ENCODE measurements at regions not wholly inside any gene's neighbourhood (a gene's known extent, or its start where the extent isn't known, plus 50 kb on each side); places are given as distances from the start of the nearest gene placed in this dataset.

DNA sequence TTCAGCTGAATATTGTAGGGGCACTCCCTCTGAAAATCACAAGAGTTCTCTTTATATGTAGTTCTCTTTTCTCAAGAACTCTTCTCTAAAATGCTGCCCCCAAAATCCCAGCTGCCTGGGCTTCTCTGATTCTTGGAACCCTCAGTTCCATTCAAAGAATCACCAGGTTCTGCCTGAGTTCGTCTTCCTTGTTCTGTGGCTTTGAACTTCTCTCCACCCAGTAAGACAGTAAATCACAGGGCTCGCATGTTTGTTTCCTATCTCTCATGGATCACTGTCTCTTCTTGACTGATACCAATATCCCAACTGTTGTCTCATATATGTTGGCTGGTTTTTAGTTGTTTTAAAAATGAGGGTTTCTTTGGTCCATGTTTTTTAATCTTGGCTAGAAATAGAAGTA, 359.5 kb upstream of the CBLB start:
- no peak for DNase-seq
- peaks cover 0 to 7% of the 10 kb centered on the region in 2 experiments; a peak in 2 of 4 replicates for H3K4me1 ChIP-seq (ENCODE audit: control insufficient read depth in 1 of 2, insufficient read depth in 2 of 2, low read depth in 1 of 2, low read length in 1 of 2)
- no peaks in the 10 kb centered on the region for H3K9me2 ChIP-seq
- ChIA-PET CTCF (no interaction called here), POLR2A (no interaction called here)
- no peak overlapping the region for H3K9ac ChIP-seq
- H3K27me3 ChIP-seq (ENCODE audit: insufficient read depth): no peaks in the 10 kb centered on the region
- no peak overlapping the region for H3K27ac ChIP-seq (ENCODE audit: low read depth in 2 of 2, low read length in 1 of 2)
- H3K36me3 ChIP-seq (replicated peaks in 1 of 2; ENCODE audit: control insufficient read depth in 1 of 2, insufficient read depth in 2 of 2, low read length in 1 of 2): peaks cover 0 to 3% of the 10 kb centered on the region in 2 experiments
- no peak overlapping the region for H3K4me2 ChIP-seq
- no peaks in the 10 kb centered on the region; the same call in 1 of the 2 replicates for H3K9me3 ChIP-seq
- H3K79me2 ChIP-seq (ENCODE audit: insufficient read depth): no peaks in the 10 kb centered on the region
- 82% methylated on average over 2 of the region's 2 CpGs for WGBS (ENCODE audit: low lambda C conversion rate)
- no peak for TF ChIP-seq NFIC (IDR thresholded peaks at IDR 0.05; ENCODE audit: borderline replicate concordance)
- TF ChIP-seq SMC3 (IDR thresholded peaks at IDR 0.05; ENCODE audit: low read depth, low read length): no peak
- TF ChIP-seq ELF1 (IDR thresholded peaks at IDR 0.05): no peak
- no peak for TF ChIP-seq MEF2A (IDR thresholded peaks at IDR 0.05; ENCODE audit: borderline replicate concordance, low read depth)
- no peak for TF ChIP-seq JUND (IDR thresholded peaks at IDR 0.05)
- TF ChIP-seq EP300 (IDR thresholded peaks at IDR 0.05; ENCODE audit: borderline replicate concordance in 1 of 2, low read depth in 1 of 2, low read length in 1 of 2): no peak
- TF ChIP-seq TEAD4 (IDR thresholded peaks at IDR 0.05; ENCODE audit: borderline replicate concordance, insufficient read depth): no peak
- TF ChIP-seq, protein P1, sequence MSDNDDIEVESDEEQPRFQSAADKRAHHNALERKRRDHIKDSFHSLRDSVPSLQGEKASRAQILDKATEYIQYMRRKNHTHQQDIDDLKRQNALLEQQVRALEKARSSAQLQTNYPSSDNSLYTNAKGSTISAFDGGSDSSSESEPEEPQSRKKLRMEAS (IDR thresholded peaks at IDR 0.05; ENCODE audit: low read depth): no peak
- no peak for TF ChIP-seq FOXJ3 (CRISPR knock-in tag; IDR thresholded peaks at IDR 0.05)
- TF ChIP-seq MXI1 (IDR thresholded peaks at IDR 0.05; ENCODE audit: low read depth, low read length): no peak
- no peak for TF ChIP-seq GATA2 (CRISPR knock-in tag; IDR thresholded peaks at IDR 0.05)
- H4K20me1 ChIP-seq (ENCODE audit: insufficient read depth): no peaks in the 10 kb centered on the region
- 0 out of 2 replicates have a peak overlapping the region, but pooled peaks have one; percentile 38 for H2AFZ ChIP-seq (ENCODE audit: low read depth)
- H3F3A ChIP-seq (replicated peaks; ENCODE audit: insufficient read depth): peaks cover 9% of the 10 kb centered on the region
- H3K4me3 ChIP-seq (ENCODE audit: low read depth in 2 of 2, low read length in 1 of 2): no peak overlapping the region

DNA sequence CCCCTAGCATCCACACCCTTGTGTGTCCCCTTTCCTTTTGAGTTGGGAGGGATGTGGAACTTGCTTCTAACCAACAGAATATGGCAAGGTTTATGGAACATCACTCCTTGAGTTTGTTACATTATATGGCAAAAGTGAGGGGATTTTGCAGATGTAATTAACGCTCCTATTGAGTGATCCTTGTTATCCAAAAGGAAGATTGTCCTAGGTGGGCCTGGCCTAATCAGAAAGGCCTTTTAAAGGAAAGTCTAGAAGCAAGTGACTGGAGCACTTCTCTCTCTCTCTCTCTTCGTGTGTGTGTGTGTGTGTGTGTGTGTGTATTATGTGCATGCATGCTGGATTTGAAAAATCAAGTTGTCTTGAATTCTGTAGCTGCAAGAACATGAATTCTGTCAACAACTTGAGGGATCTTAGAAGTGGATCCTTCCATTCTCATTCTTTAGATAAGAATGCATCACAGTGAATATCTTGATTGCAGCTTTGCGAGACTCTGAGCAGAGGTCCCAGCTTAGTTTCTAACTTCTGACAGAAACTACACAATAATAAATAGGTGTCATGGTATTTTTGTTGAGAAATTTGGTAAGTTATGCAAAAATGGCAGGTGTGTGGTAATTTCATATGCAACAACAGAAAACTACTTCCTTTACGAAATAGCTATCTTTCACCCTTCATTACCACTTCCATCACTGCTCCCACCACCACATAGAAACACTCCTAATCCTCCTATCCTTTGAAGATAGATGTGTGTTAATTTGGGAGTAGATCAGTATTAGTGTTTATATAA, 360.9 kb upstream of the CBLB start:
- H3K4me2 ChIP-seq: no peak overlapping the region
- H3K36me3 ChIP-seq (replicated peaks in 1 of 2; ENCODE audit: control insufficient read depth in 1 of 2, insufficient read depth in 2 of 2, low read length in 1 of 2): peaks cover 0 to 3% of the 10 kb centered on the region in 2 experiments
- ChIA-PET POLR2A (no interaction called here), CTCF (no interaction called here)
- H3K4me3 ChIP-seq (ENCODE audit: low read depth in 2 of 2, low read length in 1 of 2): no peak overlapping the region
- peaks cover 9% of the 10 kb centered on the region for H3F3A ChIP-seq (replicated peaks; ENCODE audit: insufficient read depth)
- no peak for DNase-seq
- WGBS (ENCODE audit: low lambda C conversion rate): 94% methylated on average over 4 of the region's 4 CpGs
- no peak overlapping the region for H3K9ac ChIP-seq
- H4K20me1 ChIP-seq (ENCODE audit: insufficient read depth): no peaks in the 10 kb centered on the region
- no peaks in the 10 kb centered on the region; the same call in 1 of the 2 replicates for H3K9me3 ChIP-seq
- H3K79me2 ChIP-seq (ENCODE audit: insufficient read depth): no peaks in the 10 kb centered on the region
- 0 out of 2 replicates have a peak overlapping the region, but pooled peaks have one; percentile 64 for H2AFZ ChIP-seq (ENCODE audit: low read depth)
- no peaks in the 10 kb centered on the region for H3K9me2 ChIP-seq
- H3K4me1 ChIP-seq (ENCODE audit: control insufficient read depth in 1 of 2, insufficient read depth in 2 of 2, low read depth in 1 of 2, low read length in 1 of 2): peaks cover 0 to 8% of the 10 kb centered on the region in 2 experiments; a peak in 2 of 4 replicates
- no peaks in the 10 kb centered on the region for H3K27me3 ChIP-seq (ENCODE audit: insufficient read depth)
- no peak overlapping the region for H3K27ac ChIP-seq (ENCODE audit: low read depth in 2 of 2, low read length in 1 of 2)
- TF ChIP-seq EP300 (IDR thresholded peaks at IDR 0.05; ENCODE audit: borderline replicate concordance in 1 of 2, low read depth in 1 of 2, low read length in 1 of 2) (no peak), POLR2AphosphoS5 (IDR thresholded peaks at IDR 0.05; ENCODE audit: low read depth, low read length) (no peak), YY1 (IDR thresholded peaks at IDR 0.05; ENCODE audit: low read depth) (no peak), EZH2phosphoT487 (IDR thresholded peaks at IDR 0.05; ENCODE audit: borderline replicate concordance, low read depth) (no peak), RAD21 (IDR thresholded peaks at IDR 0.05; ENCODE audit: low read length) (no peak), FOXJ3 (CRISPR knock-in tag; IDR thresholded peaks at IDR 0.05) (no peak), NRF1 (IDR thresholded peaks at IDR 0.05; ENCODE audit: low read depth, low read length) (no peak), GATA2 (CRISPR knock-in tag; IDR thresholded peaks at IDR 0.05) (no peak), CHD2 (IDR thresholded peaks at IDR 0.05; ENCODE audit: low read length, partially characterized antibody) (no peak), SMC3 (IDR thresholded peaks at IDR 0.05; ENCODE audit: low read depth, low read length) (no peak), SIN3A (IDR thresholded peaks at IDR 0.05; ENCODE audit: borderline replicate concordance, low read depth, low read length) (no peak), FOSL2 (IDR thresholded peaks at IDR 0.05; ENCODE audit: borderline replicate concordance, low read depth) (no peak), MEF2A (IDR thresholded peaks at IDR 0.05; ENCODE audit: borderline replicate concordance, low read depth) (no peak)
- TF ChIP-seq, protein P2, sequence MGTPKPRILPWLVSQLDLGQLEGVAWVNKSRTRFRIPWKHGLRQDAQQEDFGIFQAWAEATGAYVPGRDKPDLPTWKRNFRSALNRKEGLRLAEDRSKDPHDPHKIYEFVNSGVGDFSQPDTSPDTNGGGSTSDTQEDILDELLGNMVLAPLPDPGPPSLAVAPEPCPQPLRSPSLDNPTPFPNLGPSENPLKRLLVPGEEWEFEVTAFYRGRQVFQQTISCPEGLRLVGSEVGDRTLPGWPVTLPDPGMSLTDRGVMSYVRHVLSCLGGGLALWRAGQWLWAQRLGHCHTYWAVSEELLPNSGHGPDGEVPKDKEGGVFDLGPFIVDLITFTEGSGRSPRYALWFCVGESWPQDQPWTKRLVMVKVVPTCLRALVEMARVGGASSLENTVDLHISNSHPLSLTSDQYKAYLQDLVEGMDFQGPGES (IDR thresholded peaks at IDR 0.05; ENCODE audit: low read depth, low read length): no peak
- TF ChIP-seq, protein P3, sequence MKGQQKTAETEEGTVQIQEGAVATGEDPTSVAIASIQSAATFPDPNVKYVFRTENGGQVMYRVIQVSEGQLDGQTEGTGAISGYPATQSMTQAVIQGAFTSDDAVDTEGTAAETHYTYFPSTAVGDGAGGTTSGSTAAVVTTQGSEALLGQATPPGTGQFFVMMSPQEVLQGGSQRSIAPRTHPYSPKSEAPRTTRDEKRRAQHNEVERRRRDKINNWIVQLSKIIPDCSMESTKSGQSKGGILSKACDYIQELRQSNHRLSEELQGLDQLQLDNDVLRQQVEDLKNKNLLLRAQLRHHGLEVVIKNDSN (IDR thresholded peaks at IDR 0.05; ENCODE audit: borderline replicate concordance, low read depth): no peak
- TF ChIP-seq, protein P4, sequence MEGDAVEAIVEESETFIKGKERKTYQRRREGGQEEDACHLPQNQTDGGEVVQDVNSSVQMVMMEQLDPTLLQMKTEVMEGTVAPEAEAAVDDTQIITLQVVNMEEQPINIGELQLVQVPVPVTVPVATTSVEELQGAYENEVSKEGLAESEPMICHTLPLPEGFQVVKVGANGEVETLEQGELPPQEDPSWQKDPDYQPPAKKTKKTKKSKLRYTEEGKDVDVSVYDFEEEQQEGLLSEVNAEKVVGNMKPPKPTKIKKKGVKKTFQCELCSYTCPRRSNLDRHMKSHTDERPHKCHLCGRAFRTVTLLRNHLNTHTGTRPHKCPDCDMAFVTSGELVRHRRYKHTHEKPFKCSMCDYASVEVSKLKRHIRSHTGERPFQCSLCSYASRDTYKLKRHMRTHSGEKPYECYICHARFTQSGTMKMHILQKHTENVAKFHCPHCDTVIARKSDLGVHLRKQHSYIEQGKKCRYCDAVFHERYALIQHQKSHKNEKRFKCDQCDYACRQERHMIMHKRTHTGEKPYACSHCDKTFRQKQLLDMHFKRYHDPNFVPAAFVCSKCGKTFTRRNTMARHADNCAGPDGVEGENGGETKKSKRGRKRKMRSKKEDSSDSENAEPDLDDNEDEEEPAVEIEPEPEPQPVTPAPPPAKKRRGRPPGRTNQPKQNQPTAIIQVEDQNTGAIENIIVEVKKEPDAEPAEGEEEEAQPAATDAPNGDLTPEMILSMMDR (IDR thresholded peaks at IDR 0.05): no peak
- TF ChIP-seq, protein P5, sequence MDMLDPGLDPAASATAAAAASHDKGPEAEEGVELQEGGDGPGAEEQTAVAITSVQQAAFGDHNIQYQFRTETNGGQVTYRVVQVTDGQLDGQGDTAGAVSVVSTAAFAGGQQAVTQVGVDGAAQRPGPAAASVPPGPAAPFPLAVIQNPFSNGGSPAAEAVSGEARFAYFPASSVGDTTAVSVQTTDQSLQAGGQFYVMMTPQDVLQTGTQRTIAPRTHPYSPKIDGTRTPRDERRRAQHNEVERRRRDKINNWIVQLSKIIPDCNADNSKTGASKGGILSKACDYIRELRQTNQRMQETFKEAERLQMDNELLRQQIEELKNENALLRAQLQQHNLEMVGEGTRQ (IDR thresholded peaks at IDR 0.05; ENCODE audit: borderline replicate concordance, low read depth, low read length): no peak

Data from SK-N-SH (cell line).